HT-29 (cell line): ENCODE measurements at regions not wholly inside any gene's neighbourhood (a gene's known extent, or its start where the extent isn't known, plus 50 kb on each side); places are given as distances from the start of the nearest gene placed in this dataset.

Experiments used
- DNase-seq: peaks from one replicate; pipeline ENCODE4 v3.0.0-alpha.2; 2015; ENCODE audit warnings: low spot score

- DNase-seq, result no peak
These were observed 94.2 kb upstream of the ATXN1 start for GRCh38 chr6:16855460-16855859.

GRCh38 chr6:16854986-16855385 lies 93.7 kb upstream of the ATXN1 start:
- DNase-seq, result no peak

- DNase-seq, result no peak
These were observed 91.4 kb upstream of the ATXN1 start for GRCh38 chr6:16852671-16853070.

GRCh38 chr6:16851758-16852157 lies 90.5 kb upstream of the ATXN1 start:
- no peak for DNase-seq

- DNase-seq, result no peak
These were observed 89.8 kb upstream of the ATXN1 start for GRCh38 chr6:16851044-16851540.

- no peak for DNase-seq
These were observed 89.4 kb upstream of the ATXN1 start for GRCh38 chr6:16850681-16851026.

GRCh38 chr6:16849988-16850680 lies 88.9 kb upstream of the ATXN1 start:
- DNase-seq, result no peak

GRCh38 chr6:16849280-16849987 lies 88.2 kb upstream of the ATXN1 start:
- DNase-seq, result no peak

- DNase-seq, result no peak
These were observed 85.1 kb upstream of the ATXN1 start for GRCh38 chr6:16846399-16846778.

- DNase-seq, result no peak
These were observed 82.9 kb upstream of the ATXN1 start for GRCh38 chr6:16844183-16844582.

GRCh38 chr6:16842676-16843075 lies 81.4 kb upstream of the ATXN1 start:
- no peak for DNase-seq

GRCh38 chr6:16841241-16841640 lies 80.0 kb upstream of the ATXN1 start:
- DNase-seq, result no peak

GRCh38 chr6:16840725-16841124 lies 79.5 kb upstream of the ATXN1 start:
- no peak for DNase-seq

- DNase-seq, result no peak
These were observed 79.0 kb upstream of the ATXN1 start for GRCh38 chr6:16840291-16840690.

GRCh38 chr6:16839631-16840179 lies 78.4 kb upstream of the ATXN1 start:
- no peak for DNase-seq

- DNase-seq, result no peak
These were observed 76.1 kb upstream of the ATXN1 start for GRCh38 chr6:16837217-16837972.

GRCh38 chr6:16836144-16836981 lies 75.1 kb upstream of the ATXN1 start:
- no peak for DNase-seq

- DNase-seq, result no peak
These were observed 73.0 kb upstream of the ATXN1 start for GRCh38 chr6:16834242-16834641.

GRCh38 chr6:16832721-16833120 lies 71.5 kb upstream of the ATXN1 start:
- no peak for DNase-seq

GRCh38 chr6:16832043-16832567 lies 70.8 kb upstream of the ATXN1 start:
- DNase-seq, result no peak

- DNase-seq, result no peak
These were observed 69.9 kb upstream of the ATXN1 start for GRCh38 chr6:16831136-16831535.
